SK-N-SH treated with all-trans-retinoic acid at 6 μM for 48 hours (cell line): ENCODE measurements at regions not wholly inside any gene's neighbourhood (a gene's known extent, or its start where the extent isn't known, plus 50 kb on each side); places are given as distances from the start of the nearest gene placed in this dataset.

Source experiments
- RARB ChIP-seq: fragments of 250-450 bp; sonication (Bioruptor Pico); IDR thresholded peaks from 2 replicates; pipeline ENCODE4 v1.8.0; 2021; ENCODE audit warnings: mild to moderate bottlenecking, moderate library complexity
- ZNF70 ChIP-seq: fragments of 450-650 bp; formaldehyde crosslinking; IDR thresholded peaks from 2 replicates; pipeline ENCODE4 v1.5.0; 2020; ENCODE audit warnings: mild to moderate bottlenecking, moderate library complexity
- ZNF8 ChIP-seq: fragments of 450-650 bp; formaldehyde crosslinking; IDR thresholded peaks from 2 replicates; pipeline ENCODE4 v1.5.0; 2020; ENCODE audit warnings: mild to moderate bottlenecking, moderate library complexity

DNA sequence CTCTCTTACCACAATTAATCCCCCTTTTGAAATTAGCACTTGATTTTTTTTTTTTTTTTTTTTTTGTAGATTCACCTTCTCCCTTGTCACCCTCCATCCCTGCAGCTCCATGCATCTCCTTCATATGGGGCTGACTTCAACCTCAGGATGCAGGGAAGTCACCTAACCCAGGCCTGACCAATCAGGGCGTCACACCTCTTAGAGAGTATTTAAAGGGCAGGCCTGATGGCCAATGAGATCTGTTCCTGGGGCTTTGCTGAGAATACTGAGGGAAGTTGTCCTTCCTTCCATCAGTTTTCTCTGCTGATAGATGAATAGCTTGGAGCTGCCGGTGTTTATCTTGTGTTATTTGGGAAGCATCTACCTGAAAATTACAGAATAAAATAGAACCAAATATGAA lies 1104.7 kb upstream of the TMEM132C start:
- TF ChIP-seq ZNF70 (no peak), ZNF8 (CRISPR knock-in tag) (no peak), RARB (CRISPR knock-in tag) (no peak)
